GM19043 (cell line): ENCODE measurements at regions not wholly inside any gene's neighbourhood (a gene's known extent, or its start where the extent isn't known, plus 50 kb on each side); places are given as distances from the start of the nearest gene placed in this dataset.
"Not testable (repeated sequence)": the region's sequence is repeated elsewhere in the genome, so short reads cannot be mapped to it uniquely, and the experiment has no call there.

Experiments used
- ATAC-seq: cut with Tn5 transposase; IDR thresholded peaks from one replicate; pipeline ENCODE4 v1.9.1; 2021; ENCODE audit warnings: low read depth; ENCODE audit not compliant: unreplicated experiment

DNA sequence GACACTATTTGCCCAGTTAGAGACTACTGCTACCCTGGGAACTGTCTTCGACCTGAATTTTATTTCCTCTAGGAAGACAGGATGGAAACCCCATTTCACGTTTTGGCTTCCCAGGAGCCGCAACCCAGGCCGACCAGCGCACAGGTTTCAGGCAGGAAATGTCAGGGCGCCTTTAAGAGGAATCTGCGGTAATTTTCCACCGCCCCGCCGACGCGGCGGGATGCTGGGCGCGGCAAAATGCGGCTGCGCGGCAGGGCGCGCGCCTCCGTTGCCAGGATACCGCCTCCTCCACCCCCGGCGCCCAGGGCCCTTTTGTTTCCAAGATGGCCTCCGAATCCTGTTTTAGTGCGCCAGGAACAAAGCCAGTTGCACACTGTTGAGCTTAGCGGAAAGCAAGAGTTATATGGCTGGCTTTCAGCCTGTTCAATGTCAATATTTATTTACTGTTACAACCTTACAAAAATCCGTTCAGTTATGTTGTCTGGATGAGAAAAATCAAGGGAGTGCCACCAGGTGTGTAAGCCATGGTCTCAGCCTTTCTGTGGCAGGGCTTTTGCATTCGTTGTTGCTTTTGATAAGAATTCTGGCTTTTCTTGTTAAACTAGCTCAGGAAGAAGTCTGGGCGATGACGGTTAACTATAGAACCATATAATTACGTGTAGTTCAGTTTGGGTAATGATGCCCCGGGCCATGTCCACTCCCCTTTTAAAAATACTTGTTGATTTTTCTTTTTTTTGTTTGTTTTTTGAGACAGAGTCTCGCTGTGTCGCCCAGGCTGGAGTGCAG lies 79.7 kb upstream of the CHD2 start:
- peak; percentile 79 for ATAC-seq

DNA sequence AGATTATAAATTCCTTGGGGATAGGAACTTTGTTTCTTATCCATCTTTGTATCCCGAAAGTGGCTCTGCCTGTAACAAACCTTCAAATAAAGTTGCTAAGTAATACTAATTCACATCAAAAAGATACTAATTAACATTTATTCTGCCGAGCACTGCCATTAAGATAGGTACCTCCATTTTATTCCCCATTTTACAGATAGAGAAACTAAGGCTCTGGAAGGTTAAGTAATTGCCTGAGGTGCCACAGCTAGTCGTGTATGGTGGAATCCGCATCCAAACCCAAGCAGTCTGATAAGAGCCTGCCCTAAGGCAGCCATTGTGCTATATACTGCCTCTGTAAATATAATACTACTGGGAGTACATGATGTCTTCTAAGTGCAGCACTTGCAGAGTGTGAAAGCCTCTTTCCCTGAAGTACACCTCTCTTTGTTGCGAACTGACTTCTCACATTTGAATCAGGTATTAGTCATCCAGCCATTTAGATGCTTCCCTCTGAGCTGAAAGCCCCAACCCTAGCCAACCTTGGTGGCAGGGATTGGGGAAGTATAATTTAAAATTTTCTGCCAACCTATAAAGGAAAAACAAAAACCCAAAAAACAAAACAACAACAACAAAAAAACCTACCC lies 78.5 kb upstream of the CHD2 start:
- no peak for ATAC-seq

DNA sequence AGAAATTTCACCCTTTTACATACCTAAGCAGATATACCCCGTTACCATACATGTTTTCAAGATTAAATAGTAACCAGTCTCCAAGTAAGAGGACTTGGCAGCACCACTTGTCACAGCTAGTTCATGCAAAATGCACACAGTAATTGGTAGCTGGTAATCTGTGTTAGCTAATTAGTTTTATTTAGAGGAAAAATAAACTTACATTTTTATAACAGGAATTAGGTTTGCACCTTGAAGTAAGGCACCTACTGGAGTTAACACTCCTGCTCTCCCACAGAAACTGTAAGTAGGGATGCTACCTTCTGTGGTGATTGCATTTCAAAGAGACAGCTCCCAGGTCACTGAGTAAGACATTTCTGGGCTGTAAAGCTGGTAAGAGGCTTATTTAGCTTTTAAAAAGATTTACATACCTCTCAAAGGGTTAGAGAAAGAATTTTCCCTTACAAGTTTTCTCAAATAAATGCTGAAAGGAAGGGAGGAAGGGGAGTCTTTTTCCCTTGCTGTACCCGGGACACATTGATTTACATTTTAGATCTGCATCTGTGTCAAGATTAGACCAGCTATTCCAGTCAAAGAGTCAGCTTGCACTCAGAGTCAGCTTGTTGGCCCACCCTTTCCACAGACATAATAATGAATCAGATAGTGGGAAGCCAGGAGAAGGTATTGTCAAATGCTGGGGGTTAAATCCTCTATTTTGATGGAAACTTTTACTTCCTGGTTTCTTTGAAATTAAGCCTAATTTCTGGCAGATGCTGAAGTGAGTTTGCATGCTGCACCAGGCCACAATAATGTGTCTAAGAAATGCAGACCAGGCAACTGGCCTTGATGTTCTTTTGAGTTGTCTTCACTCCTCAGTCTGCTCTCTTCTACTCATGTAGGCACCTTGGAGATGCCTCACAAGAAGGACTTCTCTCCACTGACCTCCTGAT lies 77.6 kb upstream of the CHD2 start:
- no peak for ATAC-seq

DNA sequence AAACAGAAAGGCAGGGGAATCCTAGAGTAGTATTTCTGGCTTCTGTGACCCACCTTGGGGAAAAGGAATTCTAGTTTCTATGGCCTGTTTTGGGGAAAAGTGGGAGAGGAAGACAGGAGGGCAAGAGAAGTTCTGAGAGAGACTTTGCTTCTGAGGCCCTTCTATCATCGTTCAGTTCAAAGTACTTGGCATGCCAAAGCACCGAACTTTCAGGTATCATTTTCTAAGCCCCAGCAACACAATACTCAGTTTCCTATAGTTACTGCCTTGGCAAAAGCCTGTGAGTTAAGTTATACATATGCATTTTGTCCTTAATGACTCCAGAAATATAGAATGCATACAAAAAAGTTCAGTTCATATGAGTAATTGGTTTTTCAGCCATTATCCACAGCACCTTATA lies 74.1 kb upstream of the CHD2 start:
- no peak for ATAC-seq

DNA sequence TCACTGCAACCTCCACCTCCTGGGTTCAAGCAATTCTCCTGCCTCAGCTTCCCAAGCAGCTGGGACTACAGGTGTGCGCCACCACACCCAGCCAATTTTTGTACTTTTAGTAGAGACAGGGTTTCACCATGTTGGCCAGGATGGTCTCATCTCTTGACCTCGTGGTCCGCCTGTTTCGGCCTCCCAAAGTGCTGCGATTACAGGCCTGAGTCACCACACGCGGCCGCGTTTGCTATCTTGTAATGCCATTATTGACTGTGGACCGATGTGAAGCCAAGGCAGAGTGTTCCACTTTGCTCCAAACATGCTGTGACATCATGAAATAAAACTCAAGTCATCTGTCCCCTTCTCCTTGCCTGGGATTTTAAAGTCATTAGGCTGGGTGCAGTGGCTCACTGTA lies 72.1 kb upstream of the CHD2 start:
- not testable (repeated sequence) for ATAC-seq

DNA sequence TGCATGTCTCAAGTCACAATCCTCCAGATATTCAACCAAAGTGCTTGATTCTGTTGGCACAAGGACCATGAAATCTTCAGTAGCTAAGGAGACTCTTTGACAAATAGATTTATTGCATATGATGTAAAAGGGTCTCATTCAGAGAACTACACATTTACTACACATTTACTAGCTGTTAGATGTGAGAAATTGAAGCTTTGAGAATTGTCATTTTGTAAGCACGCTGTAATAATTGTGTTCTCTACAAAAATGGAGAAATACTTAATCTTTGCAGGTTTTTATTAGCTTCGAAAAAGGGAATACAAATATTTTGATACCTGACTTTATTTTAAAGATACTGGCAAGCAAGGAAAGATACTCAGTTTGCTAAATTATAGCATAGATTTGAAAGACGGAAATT lies 70.2 kb upstream of the CHD2 start:
- no peak for ATAC-seq

DNA sequence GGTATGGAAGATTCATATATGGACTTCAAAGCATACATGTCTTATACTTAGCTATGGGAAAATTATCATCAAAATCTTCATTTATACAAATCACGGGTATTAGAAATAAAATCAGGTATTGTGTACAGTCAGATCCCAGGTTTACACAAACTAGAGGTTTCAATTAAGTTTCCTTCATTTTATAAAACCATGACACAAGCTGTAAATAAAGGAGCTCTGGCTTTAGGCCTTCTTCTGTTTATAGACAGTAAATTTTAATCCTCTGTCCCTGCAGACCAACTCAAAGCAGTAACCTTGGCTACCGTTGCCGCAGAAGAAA lies 68.8 kb upstream of the CHD2 start:
- no peak for ATAC-seq

DNA sequence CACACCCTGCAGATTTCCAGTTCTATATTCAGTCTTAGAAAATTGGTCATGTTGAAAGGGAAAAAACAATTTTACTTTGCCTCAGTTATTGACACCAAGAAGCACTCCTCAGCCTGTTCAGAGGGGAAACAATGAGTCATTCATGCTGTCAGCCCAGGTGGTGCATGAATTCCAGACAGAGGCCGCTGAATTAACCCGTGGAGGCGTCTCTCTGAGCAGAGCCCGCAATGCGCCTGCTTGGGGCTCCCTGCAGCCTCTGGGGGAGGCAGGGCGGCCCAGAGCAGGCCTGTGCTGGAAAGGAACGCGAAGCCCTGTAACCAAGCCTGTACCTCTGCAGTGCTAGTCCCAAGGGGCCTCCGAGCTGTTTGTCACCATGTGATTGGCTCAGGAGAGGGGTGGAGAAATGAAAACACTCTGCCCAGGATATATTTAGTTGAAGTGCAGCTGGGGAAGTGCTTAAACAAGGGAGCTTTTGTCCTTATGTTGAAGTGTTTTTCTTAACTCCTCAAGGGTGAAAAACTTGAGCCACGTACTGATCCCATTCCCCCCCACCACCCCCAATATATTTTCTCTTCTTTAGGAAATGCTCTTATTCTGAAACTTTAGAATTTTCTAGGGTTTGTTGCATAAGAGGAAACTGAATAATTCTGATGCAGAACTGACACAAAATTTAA lies 68.3 kb upstream of the CHD2 start:
- ATAC-seq, result peak; percentile 91

DNA sequence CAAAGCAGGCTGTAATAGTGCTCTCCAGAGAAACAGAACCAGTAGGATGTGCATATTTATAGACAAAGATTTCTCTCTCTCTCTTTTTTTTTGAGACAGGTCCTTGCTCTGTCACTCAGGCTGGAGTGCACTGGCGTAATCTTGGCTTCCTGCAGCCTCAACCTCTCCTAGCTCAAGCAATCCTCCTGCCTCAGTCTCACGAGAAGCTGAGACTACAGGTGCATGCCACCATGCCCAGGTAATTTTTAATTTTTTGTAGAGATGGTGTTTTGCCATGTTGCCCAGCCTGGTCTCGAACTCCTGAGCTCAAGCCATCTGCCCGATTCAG lies 67.1 kb upstream of the CHD2 start:
- no peak for ATAC-seq

DNA sequence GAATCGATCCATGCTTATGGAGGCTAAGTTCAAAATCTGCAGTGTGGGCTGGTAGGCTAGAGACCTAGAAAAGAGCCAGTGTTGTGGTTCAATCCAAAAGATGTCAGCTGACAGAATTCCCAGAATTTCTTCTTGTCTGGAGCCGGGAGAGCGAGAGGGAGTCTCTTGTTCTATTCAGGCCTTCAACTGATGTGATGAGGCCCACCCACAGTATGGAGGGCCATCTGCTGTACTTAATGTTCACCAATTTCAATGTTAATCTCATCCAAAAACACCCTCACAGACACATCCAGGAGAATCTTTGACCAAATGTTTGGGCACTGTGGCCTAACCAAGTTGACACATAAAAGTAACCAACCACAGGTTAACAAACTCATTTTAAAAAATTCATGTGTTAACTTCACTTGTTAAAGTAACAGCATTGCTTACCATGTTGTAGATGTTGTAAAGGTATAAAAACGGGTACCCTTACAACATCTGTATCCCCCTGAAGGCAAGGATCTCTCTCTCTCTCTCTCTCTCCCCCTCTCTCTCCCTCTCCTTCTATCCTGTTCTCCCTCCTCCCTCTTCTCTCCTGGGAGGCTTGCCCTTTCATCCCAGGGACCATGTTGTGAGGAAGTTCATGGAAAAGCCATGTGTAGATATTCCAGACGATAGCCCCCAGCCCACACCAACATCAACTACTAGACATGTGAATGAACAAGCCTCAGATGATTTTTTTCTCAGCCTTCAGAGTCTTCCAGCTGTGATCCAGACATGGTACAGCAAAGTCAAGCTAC lies 66.4 kb upstream of the CHD2 start:
- ATAC-seq, result no peak

DNA sequence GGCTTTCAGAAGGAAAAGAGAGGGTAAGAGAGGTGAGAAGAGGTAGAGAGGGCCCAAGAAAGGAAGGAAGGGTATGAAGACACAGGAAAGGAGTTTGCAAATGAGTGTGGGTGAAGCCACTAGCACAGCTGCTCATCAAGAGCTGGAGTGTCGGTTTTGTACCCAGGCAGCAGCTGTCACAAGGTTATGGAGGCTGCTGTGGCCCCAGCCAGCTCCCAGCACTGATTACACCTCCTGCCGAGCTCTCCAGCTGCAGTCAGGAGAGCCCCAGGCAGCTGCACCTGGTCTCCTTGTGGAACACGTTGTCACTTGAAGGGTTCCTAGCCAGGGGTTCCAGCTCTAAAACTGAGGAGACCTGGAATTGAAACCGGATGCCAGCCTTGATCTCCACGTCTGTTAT lies 60.4 kb upstream of the CHD2 start:
- peak; percentile 87 for ATAC-seq

DNA sequence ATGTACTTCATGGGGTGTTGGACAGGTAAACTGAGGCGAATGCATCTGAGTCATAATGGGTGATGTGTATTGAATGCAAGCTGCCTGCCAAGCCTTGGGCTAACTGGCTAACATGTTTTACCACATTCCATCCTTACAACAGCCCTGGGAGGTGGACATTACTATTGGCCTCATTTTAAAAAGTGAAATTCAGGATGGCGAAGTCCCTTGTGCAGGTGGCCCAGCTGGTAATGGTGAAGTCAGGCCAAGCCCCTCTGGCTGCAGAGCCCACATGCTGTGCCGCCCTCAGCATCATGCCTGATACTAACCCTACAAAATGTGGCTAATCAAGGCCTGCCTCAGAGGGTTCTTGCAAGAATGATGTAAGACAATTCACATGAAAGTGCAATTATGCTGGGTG lies 60.0 kb upstream of the CHD2 start:
- ATAC-seq, result no peak

DNA sequence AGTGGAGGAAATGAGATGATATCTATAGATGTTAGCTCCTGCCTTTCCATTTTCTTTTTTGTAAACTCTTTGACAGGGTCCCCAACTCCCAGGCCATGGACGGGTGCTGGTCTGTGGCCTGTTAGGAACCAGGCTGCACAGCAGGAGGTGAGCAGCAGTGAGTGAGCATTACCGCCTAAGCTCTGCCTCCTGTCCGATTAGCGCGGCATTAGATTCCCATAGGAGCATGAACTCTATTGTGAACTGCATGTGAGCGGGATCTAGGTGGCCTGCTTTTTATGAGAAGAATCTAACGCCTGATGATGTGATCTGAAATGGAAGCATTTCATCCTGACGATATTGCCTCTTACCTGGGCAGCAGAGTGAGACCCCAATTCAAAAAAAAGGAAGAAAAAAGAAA lies 56.8 kb upstream of the CHD2 start:
- no peak for ATAC-seq

DNA sequence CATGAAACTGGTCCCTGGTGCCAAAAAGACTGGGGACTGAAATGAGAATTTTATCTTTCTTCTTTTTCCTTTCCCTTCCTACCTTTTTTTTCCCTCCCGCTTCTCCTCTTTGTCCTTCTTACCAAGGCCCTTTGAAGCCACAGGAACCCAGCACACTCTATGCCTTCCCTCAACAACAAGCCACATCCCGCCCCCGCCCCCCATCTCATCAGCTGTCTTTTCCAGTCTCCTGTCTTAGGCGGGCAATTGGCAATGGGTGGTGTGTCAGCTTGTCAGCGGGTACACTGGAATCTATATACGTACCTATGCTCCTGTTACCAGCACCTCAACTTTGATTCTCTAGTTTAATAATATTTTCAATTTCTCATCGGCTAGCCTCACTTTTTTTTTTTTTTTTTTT lies 56.3 kb upstream of the CHD2 start:
- no peak for ATAC-seq

DNA sequence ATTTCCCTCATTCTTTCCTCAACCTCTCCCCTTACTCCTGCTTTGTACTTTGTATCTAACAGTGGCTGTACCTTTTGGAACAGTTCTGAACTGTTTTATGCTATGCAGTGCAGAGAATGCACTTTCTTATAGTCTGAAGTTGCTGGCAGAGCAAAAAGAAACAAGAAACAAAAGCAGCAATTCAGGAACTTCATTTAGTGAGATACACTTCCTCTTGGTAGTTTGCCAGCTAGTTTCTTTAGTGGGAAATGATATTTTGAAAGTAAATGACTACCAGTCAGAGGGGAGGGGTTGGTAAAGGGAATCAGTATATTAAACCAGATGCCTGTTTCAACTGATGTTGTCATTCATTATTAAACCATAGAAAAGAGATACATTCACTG lies 55.0 kb upstream of the CHD2 start:
- ATAC-seq, result peak; percentile 56

DNA sequence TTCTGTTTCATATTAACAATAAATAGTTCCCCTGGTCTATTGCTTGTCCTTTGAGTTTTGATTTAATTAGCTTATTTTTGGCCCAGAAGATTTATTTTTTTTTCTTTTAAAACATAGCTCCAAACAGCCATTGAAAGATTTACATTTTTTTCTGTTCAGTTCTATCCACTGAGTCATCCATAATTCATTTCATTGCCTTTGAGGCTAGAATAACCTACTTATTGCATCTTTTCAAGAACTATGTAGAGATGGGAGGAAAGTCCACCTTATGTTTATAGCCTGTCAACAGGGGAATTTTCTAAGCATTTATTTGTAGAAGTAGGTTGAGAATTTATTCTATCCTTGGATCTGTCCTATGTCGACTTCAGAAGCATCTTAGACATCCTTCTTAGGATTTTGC lies 53.4 kb upstream of the CHD2 start:
- ATAC-seq, result no peak

DNA sequence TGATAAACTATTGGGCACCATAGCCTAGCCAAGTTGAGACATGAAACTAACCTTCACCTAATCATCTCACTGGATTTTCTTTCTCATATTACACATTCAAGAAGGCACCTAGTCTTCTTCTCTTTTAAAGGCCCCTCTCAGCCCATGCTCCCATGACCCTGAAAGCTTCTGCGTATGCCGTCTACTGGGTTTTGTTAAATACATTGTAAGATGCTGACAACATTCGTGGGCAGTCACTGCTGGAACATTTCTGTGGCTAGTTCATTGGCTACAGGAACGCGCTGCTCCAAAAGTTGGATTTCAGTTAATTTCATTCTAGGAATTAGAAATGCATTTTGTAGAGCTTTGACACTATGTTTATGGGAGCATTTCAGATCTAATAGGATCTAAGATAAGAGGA lies 52.3 kb upstream of the CHD2 start:
- no peak for ATAC-seq

DNA sequence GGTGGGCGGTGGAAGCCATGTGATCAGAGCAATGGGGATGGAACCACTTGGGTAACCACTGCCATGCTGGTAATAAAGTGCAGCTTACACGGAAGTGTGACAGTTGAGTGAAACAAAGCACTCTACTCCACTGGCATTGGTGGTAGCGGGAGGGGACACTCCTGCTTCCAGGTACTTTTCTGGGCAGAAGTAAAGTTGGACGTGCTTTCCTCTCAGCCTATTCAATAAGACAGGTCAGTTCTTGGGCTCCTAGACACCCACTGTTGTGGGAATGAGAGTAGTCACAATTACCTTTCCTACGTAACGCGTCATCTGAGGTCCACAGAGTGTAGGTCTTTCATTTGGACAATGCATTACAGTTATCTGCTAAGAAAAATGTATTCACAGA lies 51.7 kb upstream of the CHD2 start:
- ATAC-seq, result no peak

DNA sequence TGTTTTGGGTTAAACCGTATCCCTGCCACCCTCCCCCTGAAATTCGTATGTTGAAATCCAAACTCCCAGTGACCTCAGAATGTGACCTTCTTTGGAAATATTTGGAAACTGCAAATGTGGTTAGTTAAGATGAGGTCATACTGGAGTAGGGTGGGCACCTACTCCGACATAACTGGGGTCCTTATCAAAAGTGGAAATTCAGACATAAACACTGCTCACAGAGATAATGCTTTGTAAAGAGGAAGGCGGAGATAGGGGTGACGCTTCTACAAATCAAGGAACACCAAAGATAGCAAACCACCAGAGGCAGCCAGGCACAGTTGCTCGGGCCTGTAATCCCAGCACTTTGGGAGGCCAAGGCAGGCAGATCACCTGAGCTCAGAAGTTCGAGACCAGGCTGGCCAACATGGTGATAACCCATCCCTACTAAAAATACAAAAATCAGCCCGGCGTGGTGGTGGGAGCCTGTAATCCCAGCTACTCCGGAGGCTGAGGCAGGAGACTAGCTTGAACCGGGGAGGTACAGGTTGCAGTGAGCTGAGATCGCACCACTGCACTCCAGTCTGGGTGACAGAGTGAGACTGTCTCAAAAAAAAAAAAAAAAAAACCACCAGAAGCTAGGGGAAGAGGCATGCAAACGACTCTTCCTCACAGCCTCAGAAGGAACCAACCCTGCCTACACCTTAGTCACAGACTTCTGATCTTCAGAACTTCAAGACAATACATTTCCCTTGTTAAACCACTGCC lies 51.1 kb upstream of the CHD2 start:
- ATAC-seq, result peak; percentile 70

DNA sequence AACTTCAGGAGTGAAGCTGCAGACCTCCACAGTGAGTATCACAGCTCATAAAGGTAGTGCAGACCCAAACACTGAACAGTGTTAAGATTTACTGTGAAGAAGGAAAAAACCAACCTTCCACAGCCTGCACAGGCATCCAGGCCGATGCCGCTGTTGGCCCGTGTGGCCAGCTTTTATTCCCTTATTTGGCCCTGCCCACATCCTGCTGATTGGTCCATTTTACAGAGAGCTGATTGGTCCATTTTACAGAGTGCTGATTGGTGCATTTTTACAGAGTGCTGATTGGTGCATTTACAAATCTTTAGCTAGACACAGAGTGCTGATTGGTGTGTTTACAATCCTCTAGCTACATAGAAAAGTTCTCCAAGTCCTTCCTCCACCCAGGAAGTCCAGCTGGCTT lies 49.9 kb upstream of the CHD2 start:
- not testable (repeated sequence) for ATAC-seq
